KMS-11 (cell line): ENCODE measurements at regions not wholly inside any gene's neighbourhood (a gene's known extent, or its start where the extent isn't known, plus 50 kb on each side); places are given as distances from the start of the nearest gene placed in this dataset.

Source experiments
- H2AFZ ChIP-seq: fragments of 200-600 bp; sonication (generic); 2 replicates; pipeline ENCODE4 v1.6.1; 2016; ENCODE audit warnings: antibody characterized with exemption, mixed run types, low read depth
- H3K27ac ChIP-seq: fragments of 200-600 bp; sonication (generic); 2 replicates; pipeline ENCODE4 v1.6.1; 2016; ENCODE audit warnings: mild to moderate bottlenecking, mixed run types
- H3K27me3 ChIP-seq: fragments of 200-600 bp; sonication (generic); 2 replicates; pipeline ENCODE4 v1.6.1; 2017; ENCODE audit warnings: mild to moderate bottlenecking, low read depth, mixed run types, moderate library complexity; ENCODE audit not compliant: insufficient read depth
- H3K36me3 ChIP-seq: fragments of 200-600 bp; sonication (generic); 2 replicates; pipeline ENCODE4 v1.6.1; 2017; ENCODE audit warnings: mild to moderate bottlenecking, mixed run types; ENCODE audit not compliant: insufficient read depth
- H3K4me1 ChIP-seq: fragments of 200-600 bp; sonication (generic); 2 replicates; pipeline ENCODE4 v1.6.1; 2016; ENCODE audit warnings: mild to moderate bottlenecking, low read depth, mixed run types; ENCODE audit not compliant: poor library complexity, severe bottlenecking
- H3K4me2 ChIP-seq: fragments of 200-600 bp; sonication (generic); 2 replicates; pipeline ENCODE4 v1.7.0; 2016; ENCODE audit warnings: mild to moderate bottlenecking, mixed run types
- H3K4me3 ChIP-seq: fragments of 200-600 bp; sonication (generic); IDR thresholded peaks from 2 replicates; pipeline ENCODE4 v1.6.1; 2017; ENCODE audit warnings: low read depth, low read length, mixed read lengths; ENCODE audit not compliant: insufficient read depth
- H3K79me2 ChIP-seq: fragments of 200-600 bp; sonication (generic); 2 replicates; pipeline ENCODE4 v1.6.1; 2016; ENCODE audit warnings: low read depth, mixed run types; ENCODE audit not compliant: insufficient read depth
- H3K9ac ChIP-seq: fragments of 200-600 bp; sonication (generic); 2 replicates; pipeline ENCODE4 v1.6.1; 2016; ENCODE audit warnings: mild to moderate bottlenecking, mixed run types
- H4K20me1 ChIP-seq: fragments of 200-600 bp; sonication (generic); 2 replicates; pipeline ENCODE4 v1.6.1; 2016; ENCODE audit warnings: mild to moderate bottlenecking, mixed run types; ENCODE audit not compliant: insufficient read depth
- CTCF ChIP-seq: fragments of 200-600 bp; sonication (generic); conservative IDR thresholded peaks from 2 replicates; pipeline ENCODE4 v1.6.1; 2017; ENCODE audit warnings: low read depth, mild to moderate bottlenecking, antibody characterized with exemption, low read length, moderate library complexity, mixed read lengths

- H3K27me3 ChIP-seq, result no peaks in the 10 kb centered on the region
- H3K9ac ChIP-seq, result no peak overlapping the region
- TF ChIP-seq CTCF, result no peak
- H4K20me1 ChIP-seq, result no peaks in the 10 kb centered on the region
- no peaks in the 10 kb centered on the region for H3K79me2 ChIP-seq
- no peak overlapping the region for H3K27ac ChIP-seq
- H3K4me2 ChIP-seq, result no peak overlapping the region
- no peak overlapping the region for H3K4me3 ChIP-seq
- H3K4me1 ChIP-seq, result no peaks in the 10 kb centered on the region
- no peaks in the 10 kb centered on the region for H3K36me3 ChIP-seq
- H2AFZ ChIP-seq, result no peak overlapping the region
These were observed 137.4 kb downstream of the AEBP2 start for GRCh38 chr12:19576506-19577280.

GRCh38 chr12:19577281-19577530, 137.9 kb downstream of the AEBP2 start:
- Histone ChIP-seq H3K79me2 (no peaks in the 10 kb centered on the region), H2AFZ (no peak overlapping the region), H3K27ac (no peak overlapping the region), H3K27me3 (no peaks in the 10 kb centered on the region), H3K4me3 (no peak overlapping the region), H4K20me1 (no peaks in the 10 kb centered on the region), H3K4me1 (no peaks in the 10 kb centered on the region), H3K4me2 (no peak overlapping the region), H3K9ac (no peak overlapping the region), H3K36me3 (no peaks in the 10 kb centered on the region)
- TF ChIP-seq CTCF, result no peak

- Histone ChIP-seq H3K4me2 (no peak overlapping the region), H4K20me1 (no peaks in the 10 kb centered on the region), H3K27ac (no peak overlapping the region), H2AFZ (no peak overlapping the region), H3K4me3 (no peak overlapping the region), H3K4me1 (no peaks in the 10 kb centered on the region), H3K79me2 (no peaks in the 10 kb centered on the region), H3K27me3 (no peaks in the 10 kb centered on the region), H3K36me3 (no peaks in the 10 kb centered on the region), H3K9ac (no peak overlapping the region)
- no peak for TF ChIP-seq CTCF
These were observed 145.4 kb downstream of the AEBP2 start for GRCh38 chr12:19584732-19585131.

GRCh38 chr12:19588951-19589350, 149.7 kb downstream of the AEBP2 start:
- no peak overlapping the region for H3K4me2 ChIP-seq
- no peak overlapping the region for H3K4me3 ChIP-seq
- H3K27ac ChIP-seq, result no peak overlapping the region
- no peaks in the 10 kb centered on the region for H3K27me3 ChIP-seq
- no peaks in the 10 kb centered on the region for H4K20me1 ChIP-seq
- TF ChIP-seq CTCF, result no peak
- H3K79me2 ChIP-seq, result no peaks in the 10 kb centered on the region
- H2AFZ ChIP-seq, result no peak overlapping the region
- H3K9ac ChIP-seq, result no peak overlapping the region
- no peaks in the 10 kb centered on the region for H3K36me3 ChIP-seq
- H3K4me1 ChIP-seq, result no peaks in the 10 kb centered on the region
